DMS79 (cell line): ENCODE measurements at regions not wholly inside any gene's neighbourhood (a gene's known extent, or its start where the extent isn't known, plus 50 kb on each side); places are given as distances from the start of the nearest gene placed in this dataset.

ENCODE experiments used
- DNase-seq: peaks from one replicate; lab custom pipeline; 2025; lab: John Stamatoyannopoulos, UW

- no peak for DNase-seq
Measured at GRCh38 chr3:99191186-99191585, 289.7 kb upstream of the DCBLD2 start.

- no peak for DNase-seq
Measured at GRCh38 chr3:99188936-99189335, 287.4 kb upstream of the DCBLD2 start.

GRCh38 chr3:99186016-99186415, 284.5 kb upstream of the DCBLD2 start:
- no peak for DNase-seq

GRCh38 chr3:99176169-99176964, 274.9 kb upstream of the DCBLD2 start:
- DNase-seq: no peak

GRCh38 chr3:99175276-99175812, 273.8 kb upstream of the DCBLD2 start:
- no peak for DNase-seq

- DNase-seq: no peak
Measured at GRCh38 chr3:99172736-99173657, 271.5 kb upstream of the DCBLD2 start.

GRCh38 chr3:99171800-99172199, 270.3 kb upstream of the DCBLD2 start:
- DNase-seq: no peak

- DNase-seq: no peak
Measured at GRCh38 chr3:99170867-99171517, 269.5 kb upstream of the DCBLD2 start.

- no peak for DNase-seq
Measured at GRCh38 chr3:99167071-99167470, 265.6 kb upstream of the DCBLD2 start.

GRCh38 chr3:99163314-99163713, 261.8 kb upstream of the DCBLD2 start:
- no peak for DNase-seq

- no peak for DNase-seq
Measured at GRCh38 chr3:99159220-99159762, 257.8 kb upstream of the DCBLD2 start.

GRCh38 chr3:99145031-99145430, 243.5 kb upstream of the DCBLD2 start:
- DNase-seq: no peak

GRCh38 chr3:99143493-99143892, 242.0 kb upstream of the DCBLD2 start:
- no peak for DNase-seq

- no peak for DNase-seq
Measured at GRCh38 chr3:99134986-99135385, 233.5 kb upstream of the DCBLD2 start.

GRCh38 chr3:99131876-99132275, 230.4 kb upstream of the DCBLD2 start:
- no peak for DNase-seq

GRCh38 chr3:99128725-99129505, 227.4 kb upstream of the DCBLD2 start:
- no peak for DNase-seq

- no peak for DNase-seq
Measured at GRCh38 chr3:99128235-99128634, 226.7 kb upstream of the DCBLD2 start.

- no peak for DNase-seq
Measured at GRCh38 chr3:99126316-99126715, 224.8 kb upstream of the DCBLD2 start.

- DNase-seq: no peak
Measured at GRCh38 chr3:99119385-99119784, 217.9 kb upstream of the DCBLD2 start.

GRCh38 chr3:99118381-99118780, 216.9 kb upstream of the DCBLD2 start:
- no peak for DNase-seq
